MCF 10A (cell line): ENCODE measurements at regions not wholly inside any gene's neighbourhood (a gene's known extent, or its start where the extent isn't known, plus 50 kb on each side); places are given as distances from the start of the nearest gene placed in this dataset.
A peak's percentile ranks its signal among the peaks of the same experiment; 100 is the strongest.

ENCODE experiments used
- BruUV-seq: library from RNA; stranded (reverse); fragments of 400-500 nt; replicated peaks from 2 replicates; lab custom pipeline; 2021; lab: Mats Ljungman, UMichigan
- CTCF ChIA-PET: fragments of 300-600 bp; sonication (Branson Sonifier 250); formaldehyde crosslinking; extraction: SDS; loops from one replicate; lab custom pipeline; 2021; ENCODE audit warnings: antibody characterized with exemption, inconsistent platforms; lab: Yijun Ruan, JAX
- POLR2A ChIA-PET: fragments of 300-600, 350-650 bp; sonication (Branson Sonifier 250); formaldehyde crosslinking; extraction: SDS; loops from one replicate; lab custom pipeline; 2020; ENCODE audit warnings: antibody characterized with exemption, inconsistent platforms; lab: Yijun Ruan, JAX
- DNase-seq: peaks from one replicate; pipeline ENCODE4 v3.0.0-alpha.2; 2018; ENCODE audit not compliant: unreplicated experiment
- H3K27ac Mint-ChIP-seq: one replicate; pipeline ENCODE4 v1.8.0; 2022; ENCODE audit warnings: mild to moderate bottlenecking, low read depth, mixed read lengths; ENCODE audit not compliant: unreplicated experiment
- H3K27me3 Mint-ChIP-seq: one replicate; pipeline ENCODE4 v1.8.0; 2022; ENCODE audit warnings: mixed read lengths; ENCODE audit not compliant: insufficient read depth, unreplicated experiment
- H3K36me3 Mint-ChIP-seq: one replicate; pipeline ENCODE4 v1.8.0; 2022; ENCODE audit warnings: mild to moderate bottlenecking, moderate library complexity, mixed read lengths; ENCODE audit not compliant: insufficient read depth, unreplicated experiment
- H3K4me1 Mint-ChIP-seq: one replicate; pipeline ENCODE4 v1.8.0; 2022; ENCODE audit warnings: mixed read lengths; ENCODE audit not compliant: insufficient read depth, unreplicated experiment
- H3K4me3 Mint-ChIP-seq: one replicate; pipeline ENCODE4 v1.8.0; 2022; ENCODE audit warnings: mild to moderate bottlenecking, moderate library complexity, mixed read lengths; ENCODE audit not compliant: unreplicated experiment
- H3K9me3 Mint-ChIP-seq: one replicate; pipeline ENCODE4 v1.8.0; 2022; ENCODE audit warnings: mixed read lengths; ENCODE audit not compliant: unreplicated experiment
- intact Hi-C: fragments of 100-400 bp; cut with micrococcal nuclease; formaldehyde crosslinking; loops from 2 replicates; pipeline ENCODE4 v1.14.1; 2022
- TF ChIP-seq, protein P1 (sequence below): fragments of 200-600 bp; IDR thresholded peaks from one replicate; pipeline ENCODE4 v1.8.0; 2022; ENCODE audit warnings: antibody characterized with exemption, mild to moderate bottlenecking; ENCODE audit not compliant: unreplicated experiment

DNA sequence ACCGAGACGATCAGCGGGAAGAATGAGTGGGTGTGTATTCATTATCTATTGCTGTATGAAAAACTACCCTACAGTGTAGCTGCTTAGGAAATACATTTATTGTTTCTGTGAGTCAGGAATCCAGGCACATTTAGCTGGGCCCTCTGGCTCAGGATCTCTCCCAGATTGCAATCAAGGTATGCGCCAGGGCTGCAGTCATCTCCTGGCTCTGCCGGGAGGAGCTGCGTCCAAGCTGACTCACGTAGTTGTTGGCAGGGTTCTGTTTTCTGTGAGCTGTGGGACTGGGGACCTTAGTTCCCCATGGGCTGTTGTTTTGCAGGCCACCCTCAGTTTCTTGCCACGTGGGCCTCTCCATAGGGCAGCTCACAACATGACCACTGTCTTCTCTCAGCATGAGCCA lies 68.2 kb upstream of the FUCA2 start:
- intact Hi-C loops, result loop anchor here (5.0 kb wide), 4 partner anchors 98 to 903 kb away; partner anchors contain the start of genes PHACTR2 and SF3B5
- Mint-ChIP-seq H3K27me3 (no peaks in the 10 kb centered on the region), H3K4me3 (no peak overlapping the region), H3K9me3 (peaks cover 17% of the 10 kb centered on the region), H3K27ac (no peak overlapping the region), H3K4me1 (peaks cover 28% of the 10 kb centered on the region), H3K36me3 (peaks cover 4% of the 10 kb centered on the region)
- peak; percentile 95 for DNase-seq
- TF ChIP-seq, protein P1, sequence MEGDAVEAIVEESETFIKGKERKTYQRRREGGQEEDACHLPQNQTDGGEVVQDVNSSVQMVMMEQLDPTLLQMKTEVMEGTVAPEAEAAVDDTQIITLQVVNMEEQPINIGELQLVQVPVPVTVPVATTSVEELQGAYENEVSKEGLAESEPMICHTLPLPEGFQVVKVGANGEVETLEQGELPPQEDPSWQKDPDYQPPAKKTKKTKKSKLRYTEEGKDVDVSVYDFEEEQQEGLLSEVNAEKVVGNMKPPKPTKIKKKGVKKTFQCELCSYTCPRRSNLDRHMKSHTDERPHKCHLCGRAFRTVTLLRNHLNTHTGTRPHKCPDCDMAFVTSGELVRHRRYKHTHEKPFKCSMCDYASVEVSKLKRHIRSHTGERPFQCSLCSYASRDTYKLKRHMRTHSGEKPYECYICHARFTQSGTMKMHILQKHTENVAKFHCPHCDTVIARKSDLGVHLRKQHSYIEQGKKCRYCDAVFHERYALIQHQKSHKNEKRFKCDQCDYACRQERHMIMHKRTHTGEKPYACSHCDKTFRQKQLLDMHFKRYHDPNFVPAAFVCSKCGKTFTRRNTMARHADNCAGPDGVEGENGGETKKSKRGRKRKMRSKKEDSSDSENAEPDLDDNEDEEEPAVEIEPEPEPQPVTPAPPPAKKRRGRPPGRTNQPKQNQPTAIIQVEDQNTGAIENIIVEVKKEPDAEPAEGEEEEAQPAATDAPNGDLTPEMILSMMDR, result no peak
- CTCF ChIA-PET, result interaction anchor here (0.7 to 7.0 kb wide), 3 partner anchors 8 to 433 kb away, joined by 3 to 110 read pairs (median 3); no protein-coding TSS in a partner anchor
- POLR2A ChIA-PET, result interaction anchor here (0.8 to 1.5 kb wide), 3 partner anchors 96 to 428 kb away, joined by 3 read pairs; partner anchors contain the start of gene LTV1
- BruUV-seq, result no TSS peak

DNA sequence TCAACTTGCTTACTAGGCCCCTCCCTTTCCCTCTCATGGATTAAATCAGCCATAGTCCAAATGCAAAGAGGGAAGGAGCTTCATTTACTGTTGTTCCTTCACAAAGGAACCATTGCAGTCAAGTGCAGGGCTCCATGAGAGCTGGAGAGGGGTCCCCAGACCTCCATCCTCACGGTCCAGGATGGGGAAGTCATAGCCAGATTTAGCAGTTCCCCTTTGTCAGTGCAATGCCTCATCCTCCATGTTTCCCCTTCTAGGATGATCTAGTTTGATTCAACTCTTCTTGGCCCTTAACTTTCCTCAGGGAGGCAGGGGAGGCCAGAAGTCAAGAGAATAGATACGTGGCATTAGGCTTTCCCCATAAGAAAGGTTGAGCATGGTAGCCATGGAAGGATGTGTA lies 66.5 kb upstream of the FUCA2 start:
- no TSS peak for BruUV-seq
- Mint-ChIP-seq H3K4me3 (no peak overlapping the region), H3K36me3 (peaks cover 4% of the 10 kb centered on the region), H3K27ac (no peak overlapping the region), H3K9me3 (peaks cover 17% of the 10 kb centered on the region), H3K4me1 (peaks cover 28% of the 10 kb centered on the region), H3K27me3 (no peaks in the 10 kb centered on the region)
- no peak for DNase-seq
- TF ChIP-seq, protein P1, result no peak
- intact Hi-C loops, result loop anchor here (5.0 kb wide), 4 partner anchors 99 to 904 kb away; partner anchors contain the start of genes PHACTR2 and SF3B5
- CTCF ChIA-PET, result interaction anchor here (0.6 to 7.0 kb wide), 5 partner anchors 13 to 435 kb away, joined by 3 to 110 read pairs (median 3); no protein-coding TSS in a partner anchor
- POLR2A ChIA-PET, result interaction anchor here (1.2 kb wide), 1 partner anchor 96 kb away, joined by 4 read pairs; no protein-coding TSS in a partner anchor

DNA sequence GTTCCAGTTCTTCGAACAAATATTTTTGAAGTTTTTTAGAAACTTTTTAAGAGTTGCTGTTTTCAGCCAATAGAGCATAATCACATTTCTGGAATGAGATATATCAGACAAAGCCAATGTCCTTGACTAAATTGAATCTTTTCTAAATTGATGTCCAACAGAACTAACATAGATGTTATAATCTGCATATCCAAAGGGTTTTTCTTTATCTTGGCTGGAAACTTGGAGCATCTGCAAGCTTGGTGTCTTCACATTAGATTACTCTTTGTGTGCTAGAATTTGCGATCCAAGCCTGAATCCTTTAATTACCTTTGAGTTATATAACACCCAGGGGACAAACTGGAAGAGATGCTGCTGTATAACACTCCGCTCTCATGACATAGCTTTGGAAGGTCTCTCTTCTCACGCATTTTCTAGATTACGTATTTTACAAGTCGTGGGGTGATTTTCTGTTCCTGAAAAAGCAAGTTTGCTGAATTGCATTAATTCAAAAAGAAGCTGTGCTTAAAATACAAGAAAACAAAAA lies 64.4 kb upstream of the FUCA2 start:
- H3K27ac Mint-ChIP-seq, result no peak overlapping the region
- DNase-seq, result no peak
- ChIA-PET CTCF (interaction anchor here (0.5 to 7.0 kb wide), 24 partner anchors 10 to 1101 kb away, joined by 3 to 110 read pairs (median 4); partner anchors contain the start of genes LTV1 and PLAGL1), POLR2A (interaction anchor here (1.1 to 2.3 kb wide), 8 partner anchors 99 to 512 kb away, joined by 3 to 21 read pairs (median 6); partner anchors contain the start of genes LTV1, PHACTR2 and PLAGL1)
- H3K4me3 Mint-ChIP-seq, result no peak overlapping the region
- BruUV-seq, result no TSS peak
- H3K36me3 Mint-ChIP-seq, result peaks cover 4% of the 10 kb centered on the region
- TF ChIP-seq, protein P1, result no peak
- no peaks in the 10 kb centered on the region for H3K27me3 Mint-ChIP-seq
- peaks cover 17% of the 10 kb centered on the region for H3K9me3 Mint-ChIP-seq
- H3K4me1 Mint-ChIP-seq, result peaks cover 15% of the 10 kb centered on the region
- intact Hi-C loops, result loop anchor here (1.0 to 5.0 kb wide), 7 partner anchors 101 to 906 kb away; partner anchors contain the start of genes LTV1, PHACTR2 and SF3B5

DNA sequence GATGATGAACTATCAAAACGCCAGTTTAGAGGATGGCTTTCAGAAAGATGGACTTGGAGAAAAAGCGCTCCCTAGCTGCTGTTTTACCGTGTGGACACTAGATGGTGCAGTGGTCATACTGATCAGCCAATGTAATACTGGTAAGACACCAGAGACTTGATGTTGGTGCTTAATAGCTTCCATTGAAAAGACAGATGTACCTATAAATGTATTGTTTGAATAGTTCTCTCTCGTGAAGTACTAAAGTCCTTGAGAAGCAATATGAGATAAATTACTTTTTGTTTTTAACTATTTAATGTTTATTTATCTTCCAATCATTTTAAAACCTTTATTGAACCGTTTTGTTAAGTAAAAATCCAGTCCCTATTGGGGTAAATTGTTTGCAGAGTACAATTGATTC lies 63.9 kb upstream of the FUCA2 start:
- TF ChIP-seq, protein P1, result peak; percentile 71
- Mint-ChIP-seq H3K27ac (no peak overlapping the region), H3K27me3 (no peaks in the 10 kb centered on the region), H3K9me3 (peaks cover 17% of the 10 kb centered on the region), H3K36me3 (peaks cover 4% of the 10 kb centered on the region), H3K4me3 (no peak overlapping the region), H3K4me1 (peaks cover 14% of the 10 kb centered on the region)
- intact Hi-C loops, result loop anchor here (1.0 to 5.0 kb wide), 7 partner anchors 102 to 907 kb away; partner anchors contain the start of genes LTV1, PHACTR2 and SF3B5
- ChIA-PET CTCF (interaction anchor here (0.5 to 7.0 kb wide), 21 partner anchors 10 to 1100 kb away, joined by 3 to 110 read pairs (median 5); partner anchors contain the start of gene LTV1), POLR2A (interaction anchor here (1.0 to 2.3 kb wide), 10 partner anchors 9 to 520 kb away, joined by 3 to 21 read pairs (median 5); partner anchors contain the start of genes LTV1, PHACTR2, PLAGL1 and SF3B5)
- DNase-seq, result peak; percentile 80
- no TSS peak for BruUV-seq
